ENCODE measurements at regions not wholly inside any gene's neighbourhood (a gene's known extent, or its start where the extent isn't known, plus 50 kb on each side); places are given as distances from the start of the nearest gene placed in this dataset.

DNA sequence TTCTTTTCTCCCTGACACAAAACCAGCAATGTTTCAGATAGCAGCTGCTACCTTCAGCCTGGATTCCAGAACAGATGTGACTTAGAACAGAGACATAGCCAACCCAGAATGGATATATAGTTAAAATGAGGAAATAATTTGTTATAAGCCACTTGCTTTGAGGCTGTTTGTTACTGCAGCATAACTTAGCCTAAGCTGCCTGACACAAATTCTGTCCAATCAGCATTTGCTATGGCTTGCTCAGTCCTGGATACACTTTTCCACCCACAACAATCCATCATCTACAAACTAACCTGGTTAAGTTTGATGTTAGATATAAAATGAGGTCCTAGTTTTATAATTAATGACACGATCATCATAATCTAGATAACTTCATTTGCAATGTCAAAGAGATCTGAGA, 480.4 kb downstream of the NR4A2 start:
- TF ChIP-seq, protein P1, sequence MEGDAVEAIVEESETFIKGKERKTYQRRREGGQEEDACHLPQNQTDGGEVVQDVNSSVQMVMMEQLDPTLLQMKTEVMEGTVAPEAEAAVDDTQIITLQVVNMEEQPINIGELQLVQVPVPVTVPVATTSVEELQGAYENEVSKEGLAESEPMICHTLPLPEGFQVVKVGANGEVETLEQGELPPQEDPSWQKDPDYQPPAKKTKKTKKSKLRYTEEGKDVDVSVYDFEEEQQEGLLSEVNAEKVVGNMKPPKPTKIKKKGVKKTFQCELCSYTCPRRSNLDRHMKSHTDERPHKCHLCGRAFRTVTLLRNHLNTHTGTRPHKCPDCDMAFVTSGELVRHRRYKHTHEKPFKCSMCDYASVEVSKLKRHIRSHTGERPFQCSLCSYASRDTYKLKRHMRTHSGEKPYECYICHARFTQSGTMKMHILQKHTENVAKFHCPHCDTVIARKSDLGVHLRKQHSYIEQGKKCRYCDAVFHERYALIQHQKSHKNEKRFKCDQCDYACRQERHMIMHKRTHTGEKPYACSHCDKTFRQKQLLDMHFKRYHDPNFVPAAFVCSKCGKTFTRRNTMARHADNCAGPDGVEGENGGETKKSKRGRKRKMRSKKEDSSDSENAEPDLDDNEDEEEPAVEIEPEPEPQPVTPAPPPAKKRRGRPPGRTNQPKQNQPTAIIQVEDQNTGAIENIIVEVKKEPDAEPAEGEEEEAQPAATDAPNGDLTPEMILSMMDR (conservative IDR thresholded peaks at IDR 0.05; ENCODE audit: low read length), result no peak
- TF ChIP-seq EZH2phosphoT487 (IDR thresholded peaks at IDR 0.05; ENCODE audit: borderline replicate concordance), result no peak
